A673 (cell line): ENCODE measurements at regions not wholly inside any gene's neighbourhood (a gene's known extent, or its start where the extent isn't known, plus 50 kb on each side); places are given as distances from the start of the nearest gene placed in this dataset.

ENCODE experiments used
- BruUV-seq: library from RNA; stranded (reverse); fragments of 400-500 nt; replicated peaks from 2 replicates; lab custom pipeline; 2021; lab: Mats Ljungman, UMichigan
- CTCF ChIA-PET: fragments of 300-600 bp; sonication (Branson Sonifier 250); formaldehyde crosslinking; loops from one replicate; lab custom pipeline; 2022; ENCODE audit warnings: antibody characterized with exemption; lab: Charles Lee
- POLR2A ChIA-PET: fragments of 300-600 bp; sonication (Branson Sonifier 250); formaldehyde crosslinking; loops from one replicate; lab custom pipeline; 2022; ENCODE audit warnings: antibody characterized with exemption; ENCODE audit not compliant: low non-redundant PET; lab: Charles Lee
- DNase-seq: peaks from one replicate; pipeline ENCODE4 v3.0.0-alpha.2; 2015; ENCODE audit warnings: low spot score
- H3K27ac ChIP-seq: fragments of 200-600 bp; sonication (generic); 2 replicates; pipeline ENCODE4 v1.5.1; 2016; ENCODE audit warnings: mixed run types, low read depth, mild to moderate bottlenecking, mixed read lengths, antibody characterized with exemption, low read length; ENCODE audit not compliant: poor library complexity, severe bottlenecking
- H3K27me3 ChIP-seq: fragments of 200-600 bp; sonication (generic); replicated peaks from 2 replicates; pipeline ENCODE4 v1.6.1; 2017; ENCODE audit warnings: mixed run types, low read depth, mild to moderate bottlenecking, mixed read lengths, antibody characterized with exemption, low read length; ENCODE audit not compliant: insufficient read depth, poor library complexity
- H3K36me3 ChIP-seq: fragments of 200-600 bp; sonication (generic); 2 replicates; pipeline ENCODE4 v1.6.1; 2016; ENCODE audit warnings: mixed run types, mild to moderate bottlenecking, mixed read lengths, antibody characterized with exemption, low read length; ENCODE audit not compliant: insufficient read depth, poor library complexity, severe bottlenecking
- H3K4me1 ChIP-seq: fragments of 200-600 bp; sonication (generic); 2 replicates; pipeline ENCODE4 v1.6.1; 2017; ENCODE audit warnings: mixed run types, mild to moderate bottlenecking, mixed read lengths, antibody characterized with exemption, low read length; ENCODE audit not compliant: insufficient read depth, poor library complexity, severe bottlenecking
- H3K4me3 ChIP-seq: fragments of 200-600 bp; sonication (generic); 2 replicates; pipeline ENCODE4 v1.5.1; 2016; ENCODE audit warnings: low read depth, mixed run types, mild to moderate bottlenecking, mixed read lengths, low read length; ENCODE audit not compliant: poor library complexity, severe bottlenecking
- H3K9me3 ChIP-seq: fragments of 200-600 bp; sonication (generic); 2 replicates; pipeline ENCODE4 v1.6.1; 2016; ENCODE audit warnings: mixed run types, low read depth, mild to moderate bottlenecking, mixed read lengths, antibody characterized with exemption, low read length; ENCODE audit not compliant: poor library complexity, severe bottlenecking
- CTCF ChIP-seq: fragments of 300-800, 200-600 bp; sonication (generic); conservative IDR thresholded peaks from 2 replicates; pipeline ENCODE4 v1.5.1; 2017; ENCODE audit warnings: low read depth, mild to moderate bottlenecking, antibody characterized with exemption, low read length, moderate library complexity, mixed read lengths
- EZH2 ChIP-seq: fragments of 200-600 bp; sonication (generic); IDR thresholded peaks from 2 replicates; pipeline ENCODE4 v1.6.1; 2017; ENCODE audit warnings: borderline replicate concordance, low read depth, mild to moderate bottlenecking, mixed read lengths, antibody characterized with exemption, low read length; ENCODE audit not compliant: poor library complexity, severe bottlenecking
- intact Hi-C: fragments of 100-400 bp; cut with micrococcal nuclease; formaldehyde crosslinking; loops from one replicate; pipeline ENCODE4 v1.10.0; 2022; ENCODE audit not compliant: unreplicated experiment

DNA sequence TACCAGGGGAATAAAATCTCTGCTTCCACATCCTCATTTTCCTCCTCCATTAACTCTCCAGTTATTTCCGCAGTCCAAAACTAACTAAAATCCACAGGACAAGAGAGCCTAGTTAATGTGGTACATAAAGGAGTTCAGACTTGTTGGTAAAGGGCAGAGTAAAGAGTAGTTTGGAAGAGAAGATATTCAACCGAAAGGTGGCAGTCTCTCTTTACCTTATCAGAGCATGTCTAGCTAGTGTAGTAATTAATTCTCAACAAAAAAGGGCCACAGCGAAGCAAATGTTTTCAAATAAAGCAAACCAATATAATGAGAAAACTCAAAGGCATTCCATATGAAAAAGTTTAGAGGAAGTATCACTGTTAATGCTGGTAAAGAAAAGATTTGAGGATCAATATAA, 286.5 kb downstream of the GLUD2 start:
- intact Hi-C loops, result no loop called here
- BruUV-seq, result no TSS peak
- no peak overlapping the region for H3K4me3 ChIP-seq
- ChIA-PET POLR2A (no interaction called here), CTCF (no interaction called here)
- H3K9me3 ChIP-seq, result no peaks in the 10 kb centered on the region
- no peaks in the 10 kb centered on the region for H3K36me3 ChIP-seq
- H3K4me1 ChIP-seq, result no peaks in the 10 kb centered on the region
- no peaks in the 10 kb centered on the region for H3K27me3 ChIP-seq
- DNase-seq, result no peak
- H3K27ac ChIP-seq, result no peak overlapping the region
- TF ChIP-seq EZH2 (no peak), CTCF (0 out of 2 replicates have a peak, but pooled peaks have one; percentile 15)

DNA sequence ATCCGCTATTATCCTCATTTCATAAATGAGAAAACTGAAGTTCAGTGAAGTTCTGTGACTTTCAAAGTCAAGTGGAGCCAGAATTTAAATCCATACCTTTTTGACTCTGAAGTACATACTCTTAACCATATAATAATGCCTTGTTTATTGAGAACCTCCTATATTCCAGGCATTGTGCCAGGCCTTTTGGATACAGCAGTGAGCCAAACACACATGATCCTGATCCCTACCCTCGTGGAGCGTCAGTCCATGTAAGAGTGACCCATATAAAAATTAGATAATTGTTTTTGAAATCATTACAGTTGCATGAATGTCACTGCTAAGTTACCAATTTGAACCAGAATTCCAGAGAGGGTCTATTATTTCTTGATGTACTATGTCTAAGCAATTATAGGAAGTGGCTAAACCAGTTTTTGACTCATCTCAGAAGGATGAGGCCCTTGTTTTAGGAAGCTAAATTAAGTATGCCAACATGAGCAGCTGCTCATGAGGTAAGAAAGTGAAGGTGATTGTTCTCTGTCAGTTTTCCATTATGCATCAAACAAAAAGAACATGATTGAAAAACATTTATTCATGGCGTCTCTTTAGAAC, 289.5 kb downstream of the GLUD2 start:
- no peaks in the 10 kb centered on the region for H3K36me3 ChIP-seq
- H3K4me3 ChIP-seq, result no peak overlapping the region
- no peaks in the 10 kb centered on the region for H3K4me1 ChIP-seq
- no peak overlapping the region for H3K27ac ChIP-seq
- DNase-seq, result no peak
- TF ChIP-seq CTCF, result no peak
- ChIA-PET POLR2A (no interaction called here), CTCF (no interaction called here)
- no TSS peak for BruUV-seq
- intact Hi-C loops, result no loop called here
- H3K9me3 ChIP-seq, result no peaks in the 10 kb centered on the region
- H3K27me3 ChIP-seq, result no peaks in the 10 kb centered on the region

GRCh38 chrX:121337816-121338215, 290.4 kb downstream of the GLUD2 start:
- TF ChIP-seq EZH2 (no peak), CTCF (no peak)
- Histone ChIP-seq H3K4me1 (no peaks in the 10 kb centered on the region), H3K27me3 (no peaks in the 10 kb centered on the region), H3K9me3 (no peaks in the 10 kb centered on the region), H3K4me3 (no peak overlapping the region), H3K27ac (no peak overlapping the region), H3K36me3 (no peaks in the 10 kb centered on the region)
- ChIA-PET CTCF (no interaction called here), POLR2A (no interaction called here)
- no TSS peak for BruUV-seq
- DNase-seq, result no peak
- intact Hi-C loops, result no loop called here
